ENCODE measurements at regions not wholly inside any gene's neighbourhood (a gene's known extent, or its start where the extent isn't known, plus 50 kb on each side); places are given as distances from the start of the nearest gene placed in this dataset.

DNA sequence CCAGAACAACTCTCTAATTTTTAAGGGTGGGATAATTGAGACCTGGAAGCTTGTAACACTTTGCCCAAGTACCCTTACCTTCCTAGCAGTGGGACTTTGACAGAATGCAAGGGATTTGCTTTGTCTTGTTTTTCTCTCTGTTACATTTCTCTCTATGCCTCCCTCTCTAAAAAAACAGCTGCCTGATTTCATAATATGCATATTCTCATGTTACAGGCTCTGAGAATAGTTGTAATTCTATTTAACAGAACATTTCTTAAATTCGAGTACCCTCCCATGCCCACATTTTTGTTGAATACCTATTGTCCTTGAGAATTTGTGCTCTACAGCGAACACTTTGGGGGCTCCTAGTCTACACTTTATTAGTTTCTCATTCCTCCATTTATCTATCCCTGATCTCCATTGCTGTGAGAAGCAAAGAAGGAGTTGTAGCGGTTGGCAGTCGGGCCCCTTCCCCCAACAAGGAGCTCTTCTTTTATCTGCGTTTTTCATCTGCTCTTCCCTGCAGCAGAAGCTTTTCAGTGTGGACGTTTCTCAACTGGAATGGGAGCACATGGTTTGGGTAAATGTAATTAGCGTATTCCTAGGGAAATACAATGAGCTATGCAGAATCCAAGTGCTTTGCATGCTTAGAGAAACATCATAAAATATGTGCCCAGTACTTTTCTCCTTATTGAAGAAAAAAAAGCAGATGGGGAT is 117.7 kb upstream of the CCDC90B start:
- Histone ChIP-seq H3K4me1 (ENCODE audit: insufficient read depth, low read length) (no peaks in the 10 kb centered on the region), H3K79me2 (ENCODE audit: low read length) (no peaks in the 10 kb centered on the region), H3K4me3 (ENCODE audit: low read length) (no peak overlapping the region), H3F3A (ENCODE audit: low read length, unreplicated experiment) (no peaks in the 10 kb centered on the region), H3K27me3 (ENCODE audit: low read length) (no peaks in the 10 kb centered on the region; the same call in 1 of the 2 replicates), H3K36me3 (ENCODE audit: low read depth, low read length) (no peaks in the 10 kb centered on the region), H3K27ac (ENCODE audit: low read length) (no peak overlapping the region), H3K9ac (ENCODE audit: low read length) (no peak overlapping the region), H2AFZ (ENCODE audit: low read length) (no peak overlapping the region), H4K20me1 (ENCODE audit: low read length) (no peaks in the 10 kb centered on the region), H3K4me2 (ENCODE audit: low read length) (no peak overlapping the region), H3K9me2 (replicated peaks; ENCODE audit: low read length) (no peaks in the 10 kb centered on the region), H3K9me3 (ENCODE audit: low read length) (no peaks in the 10 kb centered on the region)
- POLR2A ChIA-PET (ENCODE audit: unreplicated experiment): no interaction called here
- no peak for DNase-seq
- no peak for ATAC-seq
- no TSS peak for BruUV-seq (replicated peaks)
- TF ChIP-seq EZH2 (IDR thresholded peaks at IDR 0.05; ENCODE audit: low read length, unreplicated experiment): no peak
- no peak for TF ChIP-seq EZH2phosphoT487 (IDR thresholded peaks at IDR 0.05; ENCODE audit: borderline replicate concordance, low read length)
- TF ChIP-seq, protein P1, sequence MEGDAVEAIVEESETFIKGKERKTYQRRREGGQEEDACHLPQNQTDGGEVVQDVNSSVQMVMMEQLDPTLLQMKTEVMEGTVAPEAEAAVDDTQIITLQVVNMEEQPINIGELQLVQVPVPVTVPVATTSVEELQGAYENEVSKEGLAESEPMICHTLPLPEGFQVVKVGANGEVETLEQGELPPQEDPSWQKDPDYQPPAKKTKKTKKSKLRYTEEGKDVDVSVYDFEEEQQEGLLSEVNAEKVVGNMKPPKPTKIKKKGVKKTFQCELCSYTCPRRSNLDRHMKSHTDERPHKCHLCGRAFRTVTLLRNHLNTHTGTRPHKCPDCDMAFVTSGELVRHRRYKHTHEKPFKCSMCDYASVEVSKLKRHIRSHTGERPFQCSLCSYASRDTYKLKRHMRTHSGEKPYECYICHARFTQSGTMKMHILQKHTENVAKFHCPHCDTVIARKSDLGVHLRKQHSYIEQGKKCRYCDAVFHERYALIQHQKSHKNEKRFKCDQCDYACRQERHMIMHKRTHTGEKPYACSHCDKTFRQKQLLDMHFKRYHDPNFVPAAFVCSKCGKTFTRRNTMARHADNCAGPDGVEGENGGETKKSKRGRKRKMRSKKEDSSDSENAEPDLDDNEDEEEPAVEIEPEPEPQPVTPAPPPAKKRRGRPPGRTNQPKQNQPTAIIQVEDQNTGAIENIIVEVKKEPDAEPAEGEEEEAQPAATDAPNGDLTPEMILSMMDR (conservative IDR thresholded peaks at IDR 0.05; ENCODE audit: low read depth, low read length): no peak
- intact Hi-C loops (cut with micrococcal nuclease): no loop called here
- CTCF ChIA-PET: no interaction called here

DNA sequence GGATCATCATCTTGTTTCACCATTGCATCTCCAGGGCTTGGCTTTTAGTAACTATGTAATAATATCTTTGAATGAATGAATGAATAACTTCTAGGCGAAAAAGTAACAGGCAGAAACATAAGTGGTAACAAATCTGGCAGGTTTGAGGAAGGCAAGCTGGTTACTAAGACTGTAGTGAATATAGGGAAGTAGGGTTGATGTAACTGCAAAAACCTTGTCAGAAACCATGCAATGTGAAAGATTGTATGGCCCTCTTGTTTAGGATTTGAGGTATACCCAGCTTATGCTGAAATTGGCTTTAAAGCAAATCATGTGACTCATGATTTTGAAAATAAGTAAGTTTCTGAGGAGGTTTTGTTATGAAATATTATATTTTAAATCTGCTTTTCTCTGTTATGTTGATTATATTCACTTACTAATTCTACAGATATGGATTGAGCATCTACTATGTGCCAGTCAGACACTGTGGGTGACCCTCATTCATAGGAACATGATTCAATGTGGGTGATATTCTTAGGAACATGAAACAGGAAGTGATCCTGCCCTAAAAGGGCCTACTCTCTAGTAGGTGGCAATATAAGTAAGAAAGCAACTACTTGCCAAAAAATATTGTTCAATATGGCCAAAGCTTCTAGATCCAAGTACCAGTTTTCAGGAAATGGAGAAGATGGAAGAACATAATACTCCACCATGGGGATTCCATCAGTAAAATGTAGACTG is 115.5 kb upstream of the CCDC90B start:
- Histone ChIP-seq H3K4me3 (ENCODE audit: low read length) (no peak overlapping the region), H3K9me2 (replicated peaks; ENCODE audit: low read length) (no peaks in the 10 kb centered on the region), H3K79me2 (ENCODE audit: low read length) (no peaks in the 10 kb centered on the region), H4K20me1 (ENCODE audit: low read length) (no peaks in the 10 kb centered on the region), H3K4me2 (ENCODE audit: low read length) (no peak overlapping the region), H3K27me3 (ENCODE audit: low read length) (no peaks in the 10 kb centered on the region; the same call in 1 of the 2 replicates), H3K27ac (ENCODE audit: low read length) (no peak overlapping the region), H3K4me1 (ENCODE audit: insufficient read depth, low read length) (no peaks in the 10 kb centered on the region), H3F3A (ENCODE audit: low read length, unreplicated experiment) (no peaks in the 10 kb centered on the region), H2AFZ (ENCODE audit: low read length) (no peak overlapping the region), H3K9me3 (ENCODE audit: low read length) (no peaks in the 10 kb centered on the region), H3K36me3 (ENCODE audit: low read depth, low read length) (no peaks in the 10 kb centered on the region), H3K9ac (ENCODE audit: low read length) (no peak overlapping the region)
- TF ChIP-seq EZH2 (IDR thresholded peaks at IDR 0.05; ENCODE audit: low read length, unreplicated experiment) (no peak), EZH2phosphoT487 (IDR thresholded peaks at IDR 0.05; ENCODE audit: borderline replicate concordance, low read length) (no peak)
- TF ChIP-seq, protein P1 (conservative IDR thresholded peaks at IDR 0.05; ENCODE audit: low read depth, low read length): no peak
- intact Hi-C loops (cut with micrococcal nuclease): no loop called here
- ChIA-PET CTCF (no interaction called here), POLR2A (ENCODE audit: unreplicated experiment) (no interaction called here)
- ATAC-seq (no peak), DNase-seq (no peak)
- BruUV-seq (replicated peaks): no TSS peak

DNA sequence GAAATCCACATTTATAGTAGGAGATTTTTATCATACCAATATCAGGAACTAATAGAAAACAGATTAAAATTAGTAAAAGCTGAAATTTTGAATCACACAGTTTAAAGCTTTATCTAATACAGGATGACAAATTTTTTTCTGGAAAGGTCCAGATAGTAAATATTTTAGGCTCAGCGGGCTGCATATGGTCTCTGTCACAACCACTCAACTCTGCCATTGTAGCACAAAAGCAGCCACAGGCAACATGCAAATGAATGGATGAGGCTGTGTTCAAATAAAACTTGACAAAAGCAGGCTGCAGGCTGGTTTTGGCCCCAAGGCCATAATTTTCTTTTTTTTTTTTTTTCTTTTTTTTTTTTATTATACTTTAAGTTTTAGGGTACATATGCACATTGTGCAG is 108.2 kb upstream of the CCDC90B start:
- H3K9me3 ChIP-seq (ENCODE audit: low read length): no peaks in the 10 kb centered on the region
- BruUV-seq (replicated peaks): no TSS peak
- no peaks in the 10 kb centered on the region for H3K36me3 ChIP-seq (ENCODE audit: low read depth, low read length)
- no peaks in the 10 kb centered on the region for H3K9me2 ChIP-seq (replicated peaks; ENCODE audit: low read length)
- no peaks in the 10 kb centered on the region for H4K20me1 ChIP-seq (ENCODE audit: low read length)
- no peaks in the 10 kb centered on the region for H3K27me3 ChIP-seq (ENCODE audit: low read length)
- no peak overlapping the region for H3K4me3 ChIP-seq (ENCODE audit: low read length)
- no peak for ATAC-seq
- intact Hi-C loops (cut with micrococcal nuclease): no loop called here
- no peak overlapping the region for H3K4me2 ChIP-seq (ENCODE audit: low read length)
- no peaks in the 10 kb centered on the region for H3F3A ChIP-seq (ENCODE audit: low read length, unreplicated experiment)
- H3K27ac ChIP-seq (ENCODE audit: low read length): no peak overlapping the region
- ChIA-PET POLR2A (ENCODE audit: unreplicated experiment) (no interaction called here), CTCF (no interaction called here)
- TF ChIP-seq EZH2 (IDR thresholded peaks at IDR 0.05; ENCODE audit: low read length, unreplicated experiment) (no peak), EZH2phosphoT487 (IDR thresholded peaks at IDR 0.05; ENCODE audit: borderline replicate concordance, low read length) (no peak)
- TF ChIP-seq, protein P1 (conservative IDR thresholded peaks at IDR 0.05; ENCODE audit: low read depth, low read length): no peak
- H3K4me1 ChIP-seq (ENCODE audit: insufficient read depth, low read length): no peaks in the 10 kb centered on the region
- no peak overlapping the region for H2AFZ ChIP-seq (ENCODE audit: low read length)
- DNase-seq: no peak
- H3K9ac ChIP-seq (ENCODE audit: low read length): no peak overlapping the region
- H3K79me2 ChIP-seq (ENCODE audit: low read length): no peaks in the 10 kb centered on the region

All from PC-3 (cell line).